ENCODE measurements at regions not wholly inside any gene's neighbourhood (a gene's known extent, or its start where the extent isn't known, plus 50 kb on each side); places are given as distances from the start of the nearest gene placed in this dataset.

GRCh38 chr3:9311228-9311627, 51.6 kb upstream of the THUMPD3 start:
- no peaks in the 10 kb centered on the region for H3K9me3 ChIP-seq (ENCODE audit: low read depth)
- no peaks in the 10 kb centered on the region for H3K27me3 ChIP-seq
- H3K4me1 ChIP-seq (ENCODE audit: low read depth), result no peaks in the 10 kb centered on the region
- DNase-seq (ENCODE audit: low read depth in 1 of 2, low spot score in 1 of 2), result no peak
- no peaks in the 10 kb centered on the region for H3K36me3 ChIP-seq
- no peak overlapping the region for H3K27ac ChIP-seq
- H3K4me3 ChIP-seq, result no peak overlapping the region
- TF ChIP-seq, protein P1, sequence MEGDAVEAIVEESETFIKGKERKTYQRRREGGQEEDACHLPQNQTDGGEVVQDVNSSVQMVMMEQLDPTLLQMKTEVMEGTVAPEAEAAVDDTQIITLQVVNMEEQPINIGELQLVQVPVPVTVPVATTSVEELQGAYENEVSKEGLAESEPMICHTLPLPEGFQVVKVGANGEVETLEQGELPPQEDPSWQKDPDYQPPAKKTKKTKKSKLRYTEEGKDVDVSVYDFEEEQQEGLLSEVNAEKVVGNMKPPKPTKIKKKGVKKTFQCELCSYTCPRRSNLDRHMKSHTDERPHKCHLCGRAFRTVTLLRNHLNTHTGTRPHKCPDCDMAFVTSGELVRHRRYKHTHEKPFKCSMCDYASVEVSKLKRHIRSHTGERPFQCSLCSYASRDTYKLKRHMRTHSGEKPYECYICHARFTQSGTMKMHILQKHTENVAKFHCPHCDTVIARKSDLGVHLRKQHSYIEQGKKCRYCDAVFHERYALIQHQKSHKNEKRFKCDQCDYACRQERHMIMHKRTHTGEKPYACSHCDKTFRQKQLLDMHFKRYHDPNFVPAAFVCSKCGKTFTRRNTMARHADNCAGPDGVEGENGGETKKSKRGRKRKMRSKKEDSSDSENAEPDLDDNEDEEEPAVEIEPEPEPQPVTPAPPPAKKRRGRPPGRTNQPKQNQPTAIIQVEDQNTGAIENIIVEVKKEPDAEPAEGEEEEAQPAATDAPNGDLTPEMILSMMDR (IDR thresholded peaks at IDR 0.05; ENCODE audit: low read depth, low read length), result no peak
